Cardiac muscle cell (in vitro differentiated cells and primary cell): ENCODE measurements at regions not wholly inside any gene's neighbourhood (a gene's known extent, or its start where the extent isn't known, plus 50 kb on each side); places are given as distances from the start of the nearest gene placed in this dataset.
A peak's percentile ranks its signal among the peaks of the same experiment; 100 is the strongest.
"Not testable (repeated sequence)": the region's sequence is repeated elsewhere in the genome, so short reads cannot be mapped to it uniquely, and the experiment has no call there.

Source experiments
- DNase-seq, 2 donors: peaks; one replicate each; pipeline versions ENCODE4 v3.0.0 to v3.0.0-alpha.2; 2010 to 2017; ENCODE audit warnings: low read depth in 1 of 2, low spot score in 1 of 2
- H3K27ac ChIP-seq: fragments of 200-600 bp; sonication (generic); 2 replicates; pipeline ENCODE4 v1.5.1; 2016
- H3K27me3 ChIP-seq: fragments of 200-600 bp; sonication (generic); 2 replicates; pipeline ENCODE4 v1.6.0; 2016; ENCODE audit warnings: control low read depth
- H3K36me3 ChIP-seq: fragments of 200-600 bp; sonication (generic); 2 replicates; pipeline ENCODE4 v1.5.1; 2016; ENCODE audit warnings: control low read depth
- H3K4me1 ChIP-seq: fragments of 200-600 bp; sonication (generic); 2 replicates; pipeline ENCODE4 v1.8.1; 2017; ENCODE audit warnings: low read depth, mild to moderate bottlenecking, mixed run types
- H3K4me3 ChIP-seq: fragments of 200-600 bp; sonication (generic); 2 replicates; pipeline ENCODE4 v1.5.1; 2016; ENCODE audit warnings: mild to moderate bottlenecking
- H3K9me3 ChIP-seq: fragments of 200-600 bp; sonication (generic); 2 replicates; pipeline ENCODE4 v1.5.1; 2017; ENCODE audit warnings: low read depth, mild to moderate bottlenecking, control low read depth
- TF ChIP-seq, protein P1 (sequence below): IDR thresholded peaks from 2 replicates; pipeline ENCODE4 v1.5.1; 2012; ENCODE audit warnings: low read depth, mild to moderate bottlenecking, low read length

GRCh38 chr3:144879701-144880100 is 908.1 kb downstream of the DIPK2A start:
- DNase-seq, result no peak

GRCh38 chr3:144893980-144894379 is 922.4 kb downstream of the DIPK2A start:
- Histone ChIP-seq H3K27me3 (no peaks in the 10 kb centered on the region), H3K36me3 (no peaks in the 10 kb centered on the region), H3K4me1 (no peaks in the 10 kb centered on the region), H3K4me3 (no peak overlapping the region), H3K27ac (no peak overlapping the region), H3K9me3 (no peaks in the 10 kb centered on the region)
- DNase-seq, result no peak
- TF ChIP-seq, protein P1, sequence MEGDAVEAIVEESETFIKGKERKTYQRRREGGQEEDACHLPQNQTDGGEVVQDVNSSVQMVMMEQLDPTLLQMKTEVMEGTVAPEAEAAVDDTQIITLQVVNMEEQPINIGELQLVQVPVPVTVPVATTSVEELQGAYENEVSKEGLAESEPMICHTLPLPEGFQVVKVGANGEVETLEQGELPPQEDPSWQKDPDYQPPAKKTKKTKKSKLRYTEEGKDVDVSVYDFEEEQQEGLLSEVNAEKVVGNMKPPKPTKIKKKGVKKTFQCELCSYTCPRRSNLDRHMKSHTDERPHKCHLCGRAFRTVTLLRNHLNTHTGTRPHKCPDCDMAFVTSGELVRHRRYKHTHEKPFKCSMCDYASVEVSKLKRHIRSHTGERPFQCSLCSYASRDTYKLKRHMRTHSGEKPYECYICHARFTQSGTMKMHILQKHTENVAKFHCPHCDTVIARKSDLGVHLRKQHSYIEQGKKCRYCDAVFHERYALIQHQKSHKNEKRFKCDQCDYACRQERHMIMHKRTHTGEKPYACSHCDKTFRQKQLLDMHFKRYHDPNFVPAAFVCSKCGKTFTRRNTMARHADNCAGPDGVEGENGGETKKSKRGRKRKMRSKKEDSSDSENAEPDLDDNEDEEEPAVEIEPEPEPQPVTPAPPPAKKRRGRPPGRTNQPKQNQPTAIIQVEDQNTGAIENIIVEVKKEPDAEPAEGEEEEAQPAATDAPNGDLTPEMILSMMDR, result no peak

More at GRCh38 chr3:144879701-144880100, 908.1 kb downstream of the DIPK2A start:
- no peak overlapping the region for H3K4me3 ChIP-seq
- H3K27ac ChIP-seq, result no peak overlapping the region
- no peaks in the 10 kb centered on the region for H3K36me3 ChIP-seq
- TF ChIP-seq, protein P1, result no peak
- H3K4me1 ChIP-seq, result no peaks in the 10 kb centered on the region
- H3K9me3 ChIP-seq, result no peaks in the 10 kb centered on the region
- no peaks in the 10 kb centered on the region for H3K27me3 ChIP-seq

- H3K27ac ChIP-seq, result no peak overlapping the region
- no peaks in the 10 kb centered on the region for H3K36me3 ChIP-seq
- H3K9me3 ChIP-seq, result no peaks in the 10 kb centered on the region
- no peaks in the 10 kb centered on the region for H3K27me3 ChIP-seq
- TF ChIP-seq, protein P1, result no peak
- DNase-seq, result no peak
- H3K4me1 ChIP-seq, result no peaks in the 10 kb centered on the region
- H3K4me3 ChIP-seq, result no peak overlapping the region
Measured at GRCh38 chr3:144894576-144894975, 923.0 kb downstream of the DIPK2A start.

DNA sequence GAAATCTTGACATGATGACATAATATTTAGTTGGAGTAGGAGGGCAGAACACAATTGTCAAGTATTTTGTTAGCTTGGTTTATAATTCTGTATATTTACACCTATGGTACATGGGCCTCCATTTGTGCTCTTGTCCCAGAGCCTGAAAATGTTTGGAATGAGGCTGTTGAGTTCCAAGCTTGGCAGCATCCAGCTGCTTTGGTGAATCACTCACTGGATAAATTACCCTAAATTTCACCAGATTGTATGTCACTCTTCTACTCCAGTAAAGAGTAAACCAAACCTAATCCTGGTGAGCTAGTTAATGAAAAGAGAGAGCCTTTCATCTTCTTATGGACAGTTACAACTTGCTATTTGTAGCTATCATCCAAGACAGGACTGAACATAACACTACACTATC is 928.7 kb downstream of the DIPK2A start:
- no peaks in the 10 kb centered on the region for H3K36me3 ChIP-seq
- H3K4me1 ChIP-seq, result no peaks in the 10 kb centered on the region
- no peak overlapping the region for H3K27ac ChIP-seq
- H3K4me3 ChIP-seq, result no peak overlapping the region
- TF ChIP-seq, protein P1, result no peak
- H3K9me3 ChIP-seq, result no peaks in the 10 kb centered on the region
- no peaks in the 10 kb centered on the region for H3K27me3 ChIP-seq
- no peak for DNase-seq

- not testable (repeated sequence) for H3K36me3 ChIP-seq, H3K4me1 ChIP-seq, H3K4me3 ChIP-seq, H3K9me3 ChIP-seq, H3K27me3 ChIP-seq, DNase-seq
- peak overlapping the region; percentile 34 for H3K27ac ChIP-seq
Measured at GRCh38 chr3:144907581-144907980, 936.0 kb downstream of the DIPK2A start.

DNA sequence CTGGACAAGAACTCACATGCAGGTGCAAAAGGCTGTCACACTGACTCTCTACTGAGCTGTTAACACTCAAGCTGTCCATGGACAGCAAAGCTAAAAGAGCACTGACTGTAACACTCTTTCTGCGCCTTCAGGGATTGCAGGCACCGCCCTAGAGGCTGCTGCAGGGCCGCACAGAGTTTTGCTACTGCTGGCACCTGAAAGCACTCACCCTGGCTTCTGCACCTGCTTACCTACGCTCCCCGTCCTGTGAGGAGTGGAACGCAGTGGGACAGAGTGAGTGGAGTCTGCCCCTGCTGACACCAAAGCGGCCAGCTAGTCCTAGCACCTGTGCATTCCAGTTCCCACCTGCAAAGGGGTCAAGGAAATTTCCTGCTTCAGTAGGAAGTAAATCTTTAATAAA is 941.3 kb downstream of the DIPK2A start:
- Histone ChIP-seq H3K9me3 (no peaks in the 10 kb centered on the region), H3K4me3 (no peak overlapping the region), H3K36me3 (no peaks in the 10 kb centered on the region), H3K27ac (no peak overlapping the region), H3K27me3 (no peaks in the 10 kb centered on the region), H3K4me1 (no peaks in the 10 kb centered on the region)
- DNase-seq, result no peak
- TF ChIP-seq, protein P1, result no peak
